ENCODE measurements at regions not wholly inside any gene's neighbourhood (a gene's known extent, or its start where the extent isn't known, plus 50 kb on each side); places are given as distances from the start of the nearest gene placed in this dataset.

- no peaks in the 10 kb centered on the region for H3K27me3 ChIP-seq (replicated peaks; ENCODE audit: insufficient read depth, low read depth, low read length, poor library complexity)
- no TSS peak for BruUV-seq (replicated peaks)
Observed at GRCh38 chr4:83831588-83831987, 295.7 kb downstream of the GPAT3 start.

GRCh38 chr4:83830138-83830888 is 294.4 kb downstream of the GPAT3 start:
- H3K4me3 ChIP-seq (ENCODE audit: low read depth, low read length, poor library complexity, severe bottlenecking), result no peak overlapping the region
- H3K36me3 ChIP-seq (ENCODE audit: insufficient read depth, low read length, poor library complexity, severe bottlenecking), result no peaks in the 10 kb centered on the region
- intact Hi-C loops (cut with micrococcal nuclease; ENCODE audit: unreplicated experiment), result no loop called here
- DNase-seq (ENCODE audit: low spot score), result no peak
- TF ChIP-seq CTCF (conservative IDR thresholded peaks at IDR 0.05; ENCODE audit: low read depth, low read length) (no peak), EZH2 (IDR thresholded peaks at IDR 0.05; ENCODE audit: borderline replicate concordance, low read depth, low read length, poor library complexity, severe bottlenecking) (no peak)
- no peak overlapping the region for H3K27ac ChIP-seq (ENCODE audit: low read depth, low read length, poor library complexity, severe bottlenecking)
- POLR2A ChIA-PET (ENCODE audit: low non-redundant PET), result no interaction called here
- no peaks in the 10 kb centered on the region for H3K9me3 ChIP-seq (ENCODE audit: low read depth, low read length, poor library complexity, severe bottlenecking)
- CTCF ChIA-PET, result no interaction called here
- no peaks in the 10 kb centered on the region for H3K4me1 ChIP-seq (ENCODE audit: insufficient read depth, low read length, poor library complexity, severe bottlenecking)
- BruUV-seq (replicated peaks), result no TSS peak
- H3K27me3 ChIP-seq (replicated peaks; ENCODE audit: insufficient read depth, low read depth, low read length, poor library complexity), result no peaks in the 10 kb centered on the region

More at GRCh38 chr4:83831588-83831987, 295.7 kb downstream of the GPAT3 start:
- no peak for TF ChIP-seq EZH2 (IDR thresholded peaks at IDR 0.05; ENCODE audit: borderline replicate concordance, low read depth, low read length, poor library complexity, severe bottlenecking)
- no peak for TF ChIP-seq CTCF (conservative IDR thresholded peaks at IDR 0.05; ENCODE audit: low read depth, low read length)
- H3K27ac ChIP-seq (ENCODE audit: low read depth, low read length, poor library complexity, severe bottlenecking), result no peak overlapping the region
- no peaks in the 10 kb centered on the region for H3K36me3 ChIP-seq (ENCODE audit: insufficient read depth, low read length, poor library complexity, severe bottlenecking)
- no peaks in the 10 kb centered on the region for H3K4me1 ChIP-seq (ENCODE audit: insufficient read depth, low read length, poor library complexity, severe bottlenecking)
- intact Hi-C loops (cut with micrococcal nuclease; ENCODE audit: unreplicated experiment), result no loop called here
- no peak overlapping the region for H3K4me3 ChIP-seq (ENCODE audit: low read depth, low read length, poor library complexity, severe bottlenecking)
- DNase-seq (ENCODE audit: low spot score), result no peak
- H3K9me3 ChIP-seq (ENCODE audit: low read depth, low read length, poor library complexity, severe bottlenecking), result no peaks in the 10 kb centered on the region
- POLR2A ChIA-PET (ENCODE audit: low non-redundant PET), result no interaction called here
- CTCF ChIA-PET, result no interaction called here

- peak; percentile 1 for DNase-seq (ENCODE audit: low spot score)
- no peak overlapping the region for H3K27ac ChIP-seq (ENCODE audit: low read depth, low read length, poor library complexity, severe bottlenecking)
- no peak overlapping the region for H3K4me3 ChIP-seq (ENCODE audit: low read depth, low read length, poor library complexity, severe bottlenecking)
- intact Hi-C loops (cut with micrococcal nuclease; ENCODE audit: unreplicated experiment), result no loop called here
- CTCF ChIA-PET, result no interaction called here
- POLR2A ChIA-PET (ENCODE audit: low non-redundant PET), result no interaction called here
- TF ChIP-seq EZH2 (IDR thresholded peaks at IDR 0.05; ENCODE audit: borderline replicate concordance, low read depth, low read length, poor library complexity, severe bottlenecking) (no peak), CTCF (conservative IDR thresholded peaks at IDR 0.05; ENCODE audit: low read depth, low read length) (no peak)
- no peaks in the 10 kb centered on the region for H3K36me3 ChIP-seq (ENCODE audit: insufficient read depth, low read length, poor library complexity, severe bottlenecking)
- H3K27me3 ChIP-seq (replicated peaks; ENCODE audit: insufficient read depth, low read depth, low read length, poor library complexity), result no peaks in the 10 kb centered on the region
- H3K4me1 ChIP-seq (ENCODE audit: insufficient read depth, low read length, poor library complexity, severe bottlenecking), result no peaks in the 10 kb centered on the region
- no TSS peak for BruUV-seq (replicated peaks)
- no peaks in the 10 kb centered on the region for H3K9me3 ChIP-seq (ENCODE audit: low read depth, low read length, poor library complexity, severe bottlenecking)
Observed at GRCh38 chr4:83828601-83829000, 292.7 kb downstream of the GPAT3 start.
